ENCODE measurements at regions not wholly inside any gene's neighbourhood (a gene's known extent, or its start where the extent isn't known, plus 50 kb on each side); places are given as distances from the start of the nearest gene placed in this dataset.

GRCh38 chr3:106931904-106932303 lies 445.3 kb upstream of the CCDC54 start:
- no peak overlapping the region for H3K4me3 ChIP-seq (ENCODE audit: control insufficient read depth in 1 of 2, extremely low read depth in 1 of 2, low read length in 1 of 2)

GRCh38 chr3:106936337-106936736 lies 440.9 kb upstream of the CCDC54 start:
- no peak for ATAC-seq (replicated peaks in 1 of 4)

More at GRCh38 chr3:106931904-106932303, 445.3 kb upstream of the CCDC54 start:
- H3K27ac Mint-ChIP-seq = no peak overlapping the region
- no peaks in the 10 kb centered on the region for H3K9me3 ChIP-seq
- H3K27me3 Mint-ChIP-seq = no peaks in the 10 kb centered on the region
- H3K4me3 Mint-ChIP-seq = no peak overlapping the region
- ChIA-PET POLR2A (no interaction called here), CTCF (no interaction called here)
- H3K27ac ChIP-seq (ENCODE audit: low read length) = no peak overlapping the region
- DNase-seq (no peak), ATAC-seq (replicated peaks in 1 of 4) (no peak)
- no peaks in the 10 kb centered on the region for H3K36me3 ChIP-seq (ENCODE audit: control insufficient read depth in 2 of 2, extremely low read depth in 1 of 2, insufficient read depth in 1 of 2, low read length in 1 of 2)
- no peaks in the 10 kb centered on the region for H3K4me1 ChIP-seq (ENCODE audit: control insufficient read depth in 1 of 2, extremely low read depth in 1 of 2, insufficient read depth in 2 of 2, low read length in 2 of 2)
- no peaks in the 10 kb centered on the region for H3K27me3 ChIP-seq (replicated peaks in 1 of 2; ENCODE audit: control insufficient read depth in 2 of 2, extremely low read depth in 1 of 2, insufficient read depth in 2 of 2, low read length in 1 of 2)
- no peaks in the 10 kb centered on the region for H3K9me3 Mint-ChIP-seq
- no peaks in the 10 kb centered on the region for H3K4me1 Mint-ChIP-seq
- H3K36me3 Mint-ChIP-seq = no peaks in the 10 kb centered on the region
- WGBS (ENCODE audit: insufficient coverage) = no CpG with 5 or more reads among the region's 1 CpG

GRCh38 chr3:106942051-106942450 lies 435.2 kb upstream of the CCDC54 start:
- ChIA-PET CTCF (no interaction called here), POLR2A (no interaction called here)
- Mint-ChIP-seq H3K9me3 (no peaks in the 10 kb centered on the region), H3K4me1 (no peaks in the 10 kb centered on the region), H3K36me3 (no peaks in the 10 kb centered on the region), H3K27ac (no peak overlapping the region), H3K27me3 (peaks cover 0 to 3% of the 10 kb centered on the region in 2 donors), H3K4me3 (no peak overlapping the region)
- H3K4me3 ChIP-seq (ENCODE audit: control insufficient read depth in 1 of 2, extremely low read depth in 1 of 2, low read length in 1 of 2) = no peak overlapping the region
- DNase-seq = no peak
- H3K9me3 ChIP-seq = no peaks in the 10 kb centered on the region
- ATAC-seq (replicated peaks in 1 of 4) = no peak
- H3K4me1 ChIP-seq (ENCODE audit: control insufficient read depth in 1 of 2, extremely low read depth in 1 of 2, insufficient read depth in 2 of 2, low read length in 2 of 2) = no peaks in the 10 kb centered on the region
- no peak overlapping the region for H3K27ac ChIP-seq (ENCODE audit: low read length)
- H3K27me3 ChIP-seq (replicated peaks in 1 of 2; ENCODE audit: control insufficient read depth in 2 of 2, extremely low read depth in 1 of 2, insufficient read depth in 2 of 2, low read length in 1 of 2) = no peaks in the 10 kb centered on the region
- no peaks in the 10 kb centered on the region for H3K36me3 ChIP-seq (ENCODE audit: control insufficient read depth in 2 of 2, extremely low read depth in 1 of 2, insufficient read depth in 1 of 2, low read length in 1 of 2)
- WGBS (ENCODE audit: insufficient coverage) = no CpG with 5 or more reads among the region's 3 CpGs

More at GRCh38 chr3:106936337-106936736, 440.9 kb upstream of the CCDC54 start:
- H3K36me3 Mint-ChIP-seq = no peaks in the 10 kb centered on the region
- ChIA-PET POLR2A (no interaction called here), CTCF (no interaction called here)
- Histone ChIP-seq H3K36me3 (ENCODE audit: control insufficient read depth in 2 of 2, extremely low read depth in 1 of 2, insufficient read depth in 1 of 2, low read length in 1 of 2) (no peaks in the 10 kb centered on the region), H3K9me3 (no peaks in the 10 kb centered on the region), H3K4me3 (ENCODE audit: control insufficient read depth in 1 of 2, extremely low read depth in 1 of 2, low read length in 1 of 2) (no peak overlapping the region), H3K4me1 (ENCODE audit: control insufficient read depth in 1 of 2, extremely low read depth in 1 of 2, insufficient read depth in 2 of 2, low read length in 2 of 2) (no peaks in the 10 kb centered on the region), H3K27me3 (replicated peaks in 1 of 2; ENCODE audit: control insufficient read depth in 2 of 2, extremely low read depth in 1 of 2, insufficient read depth in 2 of 2, low read length in 1 of 2) (no peaks in the 10 kb centered on the region), H3K27ac (ENCODE audit: low read length) (no peak overlapping the region)
- no peaks in the 10 kb centered on the region for H3K4me1 Mint-ChIP-seq
- no peak for DNase-seq
- H3K9me3 Mint-ChIP-seq = no peaks in the 10 kb centered on the region
- H3K27me3 Mint-ChIP-seq = peaks cover 0 to 3% of the 10 kb centered on the region in 2 donors
- no peak overlapping the region for H3K4me3 Mint-ChIP-seq
- WGBS (ENCODE audit: insufficient coverage) = 26% methylated on average over 3 of the region's 4 CpGs
- H3K27ac Mint-ChIP-seq = no peak overlapping the region

- no peak for ATAC-seq (replicated peaks in 1 of 4)
- H3K36me3 ChIP-seq (ENCODE audit: control insufficient read depth in 2 of 2, extremely low read depth in 1 of 2, insufficient read depth in 1 of 2, low read length in 1 of 2) = no peaks in the 10 kb centered on the region
- POLR2A ChIA-PET = no interaction called here
Measured at GRCh38 chr3:106943071-106943470, 434.2 kb upstream of the CCDC54 start.

GRCh38 chr3:106945435-106945834 lies 431.8 kb upstream of the CCDC54 start:
- Histone ChIP-seq H3K9me3 (no peaks in the 10 kb centered on the region), H3K4me1 (ENCODE audit: control insufficient read depth in 1 of 2, extremely low read depth in 1 of 2, insufficient read depth in 2 of 2, low read length in 2 of 2) (no peaks in the 10 kb centered on the region), H3K36me3 (ENCODE audit: control insufficient read depth in 2 of 2, extremely low read depth in 1 of 2, insufficient read depth in 1 of 2, low read length in 1 of 2) (no peaks in the 10 kb centered on the region), H3K27me3 (replicated peaks in 1 of 2; ENCODE audit: control insufficient read depth in 2 of 2, extremely low read depth in 1 of 2, insufficient read depth in 2 of 2, low read length in 1 of 2) (no peaks in the 10 kb centered on the region), H3K27ac (ENCODE audit: low read length) (no peak overlapping the region), H3K4me3 (ENCODE audit: control insufficient read depth in 1 of 2, extremely low read depth in 1 of 2, low read length in 1 of 2) (no peak overlapping the region)
- no peaks in the 10 kb centered on the region for H3K27me3 Mint-ChIP-seq
- ATAC-seq (replicated peaks in 1 of 4) = no peak
- peaks cover 0 to 3% (median 0%) of the 10 kb centered on the region in 3 donors for H3K9me3 Mint-ChIP-seq
- POLR2A ChIA-PET = no interaction called here
- CTCF ChIA-PET = no interaction called here
- 100% methylated on average over 1 of the region's 6 CpGs for whole genome bisulfite sequencing (ENCODE audit: insufficient coverage)
- H3K4me3 Mint-ChIP-seq = no peak overlapping the region
- no peaks in the 10 kb centered on the region for H3K36me3 Mint-ChIP-seq
- no peaks in the 10 kb centered on the region for H3K4me1 Mint-ChIP-seq
- no peak for DNase-seq
- no peak overlapping the region for H3K27ac Mint-ChIP-seq

More at GRCh38 chr3:106943071-106943470, 434.2 kb upstream of the CCDC54 start:
- H3K36me3 Mint-ChIP-seq = no peaks in the 10 kb centered on the region
- no peaks in the 10 kb centered on the region for H3K4me1 Mint-ChIP-seq
- H3K27ac ChIP-seq (ENCODE audit: low read length) = no peak overlapping the region
- no peak overlapping the region for H3K27ac Mint-ChIP-seq
- CTCF ChIA-PET = interaction anchor here in 1 of 2 donors (0.7 kb wide), 1 partner anchor 1358 kb away, joined by 4 read pairs; no protein-coding TSS in a partner anchor
- H3K4me3 ChIP-seq (ENCODE audit: control insufficient read depth in 1 of 2, extremely low read depth in 1 of 2, low read length in 1 of 2) = no peak overlapping the region
- no peaks in the 10 kb centered on the region for H3K27me3 ChIP-seq (replicated peaks in 1 of 2; ENCODE audit: control insufficient read depth in 2 of 2, extremely low read depth in 1 of 2, insufficient read depth in 2 of 2, low read length in 1 of 2)
- DNase-seq = no peak
- H3K9me3 Mint-ChIP-seq = no peaks in the 10 kb centered on the region
- H3K4me1 ChIP-seq (ENCODE audit: control insufficient read depth in 1 of 2, extremely low read depth in 1 of 2, insufficient read depth in 2 of 2, low read length in 2 of 2) = no peaks in the 10 kb centered on the region
- H3K27me3 Mint-ChIP-seq = peaks cover 0 to 3% of the 10 kb centered on the region in 2 donors
- H3K4me3 Mint-ChIP-seq = no peak overlapping the region
- H3K9me3 ChIP-seq = no peaks in the 10 kb centered on the region

GRCh38 chr3:106946866-106947265 lies 430.4 kb upstream of the CCDC54 start:
- no peaks in the 10 kb centered on the region for H3K4me1 ChIP-seq (ENCODE audit: control insufficient read depth in 1 of 2, extremely low read depth in 1 of 2, insufficient read depth in 2 of 2, low read length in 2 of 2)
- Mint-ChIP-seq H3K9me3 (peaks cover 0 to 3% (median 0%) of the 10 kb centered on the region in 3 donors), H3K27me3 (no peaks in the 10 kb centered on the region), H3K27ac (no peak overlapping the region), H3K4me1 (no peaks in the 10 kb centered on the region), H3K4me3 (no peak overlapping the region), H3K36me3 (no peaks in the 10 kb centered on the region)
- ChIA-PET POLR2A (no interaction called here), CTCF (no interaction called here)
- no CpG with 5 or more reads among the region's 3 CpGs for WGBS (ENCODE audit: insufficient coverage)
- ATAC-seq (replicated peaks in 1 of 4) (no peak), DNase-seq (no peak)
- H3K27ac ChIP-seq (ENCODE audit: low read length) = no peak overlapping the region
- no peaks in the 10 kb centered on the region for H3K9me3 ChIP-seq
- H3K36me3 ChIP-seq (ENCODE audit: control insufficient read depth in 2 of 2, extremely low read depth in 1 of 2, insufficient read depth in 1 of 2, low read length in 1 of 2) = no peaks in the 10 kb centered on the region
- H3K27me3 ChIP-seq (replicated peaks in 1 of 2; ENCODE audit: control insufficient read depth in 2 of 2, extremely low read depth in 1 of 2, insufficient read depth in 2 of 2, low read length in 1 of 2) = no peaks in the 10 kb centered on the region
- H3K4me3 ChIP-seq (ENCODE audit: control insufficient read depth in 1 of 2, extremely low read depth in 1 of 2, low read length in 1 of 2) = no peak overlapping the region

GRCh38 chr3:106957029-106957428 lies 420.2 kb upstream of the CCDC54 start:
- Histone ChIP-seq H3K27me3 (replicated peaks in 1 of 2; ENCODE audit: control insufficient read depth in 2 of 2, extremely low read depth in 1 of 2, insufficient read depth in 2 of 2, low read length in 1 of 2) (no peaks in the 10 kb centered on the region), H3K27ac (ENCODE audit: low read length) (no peak overlapping the region), H3K4me1 (ENCODE audit: control insufficient read depth in 1 of 2, extremely low read depth in 1 of 2, insufficient read depth in 2 of 2, low read length in 2 of 2) (no peaks in the 10 kb centered on the region), H3K36me3 (ENCODE audit: control insufficient read depth in 2 of 2, extremely low read depth in 1 of 2, insufficient read depth in 1 of 2, low read length in 1 of 2) (no peaks in the 10 kb centered on the region), H3K9me3 (no peaks in the 10 kb centered on the region), H3K4me3 (ENCODE audit: control insufficient read depth in 1 of 2, extremely low read depth in 1 of 2, low read length in 1 of 2) (no peak overlapping the region)
- DNase-seq (no peak), ATAC-seq (replicated peaks in 1 of 4) (no peak)
- H3K4me3 Mint-ChIP-seq = no peak overlapping the region
- H3K36me3 Mint-ChIP-seq = no peaks in the 10 kb centered on the region
- CTCF ChIA-PET = no interaction called here
- POLR2A ChIA-PET = no interaction called here
- WGBS (ENCODE audit: insufficient coverage) = 60% methylated on average over 1 of the region's 3 CpGs
- no peaks in the 10 kb centered on the region for H3K4me1 Mint-ChIP-seq
- no peak overlapping the region for H3K27ac Mint-ChIP-seq
- no peaks in the 10 kb centered on the region for H3K27me3 Mint-ChIP-seq
- peaks cover 0 to 28% (median 2%) of the 10 kb centered on the region in 3 donors for H3K9me3 Mint-ChIP-seq
